GM12878 (cell line): ENCODE measurements at regions not wholly inside any gene's neighbourhood (a gene's known extent, or its start where the extent isn't known, plus 50 kb on each side); places are given as distances from the start of the nearest gene placed in this dataset.

Source experiments
- ATAC-seq: fragments of 200-7000 bp; cut with Tn5 transposase; 3 replicates; pipeline ENCODE4 v1.9.1; 2020; ENCODE audit warnings: mild to moderate bottlenecking, moderate library complexity
- BruUV-seq: library from RNA; stranded (reverse); fragments of 400-500 nt; replicated peaks from 2 replicates; lab custom pipeline; 2021; lab: Mats Ljungman, UMichigan
- CTCF ChIA-PET: fragments of 300-600 bp; sonication (Branson Sonifier 250); formaldehyde crosslinking; extraction: SDS; loops from one replicate; lab custom pipeline; 2021; ENCODE audit warnings: inconsistent platforms; lab: Yijun Ruan, JAX
- POLR2A ChIA-PET: fragments of 350-600 bp; formaldehyde crosslinking; extraction: SDS; loops from one replicate; lab custom pipeline; 2021; ENCODE audit warnings: inconsistent platforms; lab: Charles Lee
- RAD21 ChIA-PET: fragments of 300-600 bp; sonication (Branson Sonifier 250); formaldehyde crosslinking; loops from one replicate; lab custom pipeline; 2023; ENCODE audit warnings: antibody characterized with exemption; ENCODE audit not compliant: unreplicated experiment; lab: Charles Lee
- SMC1A ChIA-PET: fragments of 300-600 bp; sonication (Branson Sonifier 250); formaldehyde crosslinking; loops from one replicate; lab custom pipeline; 2023; ENCODE audit not compliant: unreplicated experiment, uncharacterized antibody; lab: Charles Lee
- DNase-seq: peaks from one replicate; pipeline ENCODE4 v3.0.0-alpha.2; 2011; ENCODE audit warnings: low read depth, low spot score
- FAIRE-seq: peaks from 3 replicates; lab custom pipeline; 2011; peaks lifted over from hg19 to GRCh38; lab: Jason Lieb, UNC
- H2AFZ ChIP-seq: 2 replicates; pipeline ENCODE4 v1.6.0; 2011; ENCODE audit warnings: low read depth, low read length, control low read depth; ENCODE audit not compliant: control insufficient read depth
- H3K27ac ChIP-seq: 2 replicates; pipeline ENCODE4 v1.5.1; 2011; ENCODE audit warnings: control low read depth; ENCODE audit not compliant: control insufficient read depth, insufficient read depth
- H3K27me3 ChIP-seq, 2 experiments: replicated peaks in 1 of 2; 2 replicates each; pipeline versions ENCODE4 v1.6.0 to v1.6.1; 2011; ENCODE audit warnings: low read length in 1 of 2; ENCODE audit not compliant: control insufficient read depth in 2 of 2, insufficient read depth in 2 of 2
- H3K36me3 ChIP-seq, 2 experiments: 2 replicates each; pipeline ENCODE4 v1.5.1; 2011; ENCODE audit warnings: low read length in 1 of 2; ENCODE audit not compliant: control insufficient read depth in 2 of 2, insufficient read depth in 2 of 2
- H3K4me1 ChIP-seq: 2 replicates; pipeline ENCODE4 v1.6.1; 2011; ENCODE audit warnings: mild to moderate bottlenecking, low read length, moderate library complexity, mixed read lengths; ENCODE audit not compliant: control insufficient read depth, insufficient read depth
- H3K4me2 ChIP-seq: 2 replicates; pipeline ENCODE4 v1.6.0; 2011; ENCODE audit warnings: control low read depth; ENCODE audit not compliant: control insufficient read depth, insufficient read depth
- H3K4me3 ChIP-seq: fragments of 200-600 bp; sonication (generic); 2 replicates; pipeline ENCODE4 v1.5.1; 2016
- H3K79me2 ChIP-seq: 2 replicates; pipeline ENCODE4 v1.6.0; 2011; ENCODE audit warnings: low read length; ENCODE audit not compliant: control insufficient read depth, insufficient read depth
- H3K9ac ChIP-seq: 2 replicates; pipeline ENCODE4 v1.8.0; 2011; ENCODE audit warnings: low read length, control low read depth, mixed read lengths; ENCODE audit not compliant: control insufficient read depth, insufficient read depth
- H3K9me3 ChIP-seq: replicated peaks from 3 replicates; pipeline ENCODE4 v1.5.1; 2011; ENCODE audit warnings: mild to moderate bottlenecking, low read length; ENCODE audit not compliant: control insufficient read depth, insufficient read depth
- H4K20me1 ChIP-seq: 2 replicates; pipeline ENCODE4 v1.6.0; 2011; ENCODE audit not compliant: control insufficient read depth, insufficient read depth
- CBX3 ChIP-seq: fragments of 200-600 bp; sonication (generic); IDR thresholded peaks from 2 replicates; pipeline ENCODE4 v1.6.1; 2016; ENCODE audit warnings: low read depth, borderline replicate concordance
- GABPA ChIP-seq: IDR thresholded peaks from 2 replicates; pipeline ENCODE4 v1.6.1; 2014; ENCODE audit warnings: antibody characterized with exemption, low read depth, mild to moderate bottlenecking, inconsistent platforms
- JUND ChIP-seq: IDR thresholded peaks from 2 replicates; pipeline ENCODE4 v1.6.1; 2012; ENCODE audit warnings: low read depth, mild to moderate bottlenecking, low read length, improper control_type of control experiment, moderate library complexity
- MEF2B ChIP-seq: fragments of 450-650 bp; IDR thresholded peaks from 2 replicates; pipeline ENCODE4 v1.6.1; 2018; ENCODE audit warnings: mild to moderate bottlenecking, moderate library complexity; ENCODE audit not compliant: partially characterized antibody, poor library complexity, severe bottlenecking
- MYC ChIP-seq: IDR thresholded peaks from 2 replicates; pipeline ENCODE4 v1.6.1; 2011; ENCODE audit warnings: mild to moderate bottlenecking, low read length, moderate library complexity, inconsistent platforms; ENCODE audit not compliant: insufficient read depth, insufficient replicate concordance, insufficient read length, severe bottlenecking
- SIN3A ChIP-seq: IDR thresholded peaks from 2 replicates; pipeline ENCODE4 v1.6.1; 2012; ENCODE audit warnings: low read depth, low read length, improper control_type of control experiment
- WGBS: methylation state at CpG from one replicate; pipeline ENCODE4 v1.1.6; 2016; ENCODE audit warnings: low lambda C conversion rate; ENCODE audit not compliant: insufficient replicate concordance, insufficient coverage; ENCODE audit errors: missing lambda C conversion rate; 5-methylcytosine and 5-hydroxymethylcytosine counted together
- in situ Hi-C: fragments of 300-500 bp; cut with MboI; formaldehyde crosslinking; loops from 9 replicates; pipeline ENCODE4 v1.14.3; 2018; ENCODE audit warnings: mixed read lengths
- intact Hi-C: fragments of 100-400 bp; cut with micrococcal nuclease; formaldehyde crosslinking; loops from one replicate; pipeline ENCODE4 v1.14.2; 2022; ENCODE audit not compliant: unreplicated experiment
- TF ChIP-seq, protein P1 (sequence below): fragments of 450-650 bp; IDR thresholded peaks from 2 replicates; pipeline ENCODE4 v1.6.1; 2017; ENCODE audit warnings: mild to moderate bottlenecking

DNA sequence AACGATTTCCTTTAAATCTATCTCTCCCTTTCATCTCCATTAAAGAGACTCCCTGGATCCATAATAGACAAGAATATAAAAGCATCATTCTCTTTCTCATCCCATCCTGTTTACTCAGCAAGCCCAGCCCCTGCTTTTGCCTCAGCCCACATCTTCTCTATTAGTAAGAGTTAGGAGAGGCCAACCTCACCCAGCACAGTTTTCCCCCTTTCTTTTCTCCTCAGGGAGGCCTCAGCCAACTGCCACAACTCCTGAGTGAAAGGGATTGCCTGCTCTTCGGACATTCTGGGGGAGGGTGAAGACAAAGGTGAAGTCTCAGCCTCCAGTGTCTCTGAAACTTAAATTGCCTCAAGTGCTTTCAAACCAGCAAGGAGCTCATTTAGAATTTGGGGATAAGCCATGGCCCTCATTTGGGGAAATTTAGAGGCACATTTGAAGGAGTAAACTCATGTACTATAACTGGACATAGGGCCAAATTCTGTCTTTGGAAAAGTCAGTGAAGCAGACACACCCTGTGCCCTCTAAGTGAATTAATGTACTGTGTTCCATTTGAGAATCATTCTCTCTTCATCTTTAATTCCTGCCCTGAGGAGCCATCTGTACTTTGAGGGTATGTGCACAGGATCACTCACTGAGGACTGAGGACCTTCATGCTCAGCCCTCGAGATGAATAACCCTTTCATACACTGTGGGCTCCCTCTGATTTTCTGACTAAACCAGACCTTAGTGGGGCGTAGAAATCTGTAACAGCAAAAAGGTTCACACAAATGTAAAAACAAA is 82.5 kb downstream of the SOX2 start:
- RAD21 ChIA-PET = no interaction called here
- H4K20me1 ChIP-seq = no peaks in the 10 kb centered on the region
- H3K4me3 ChIP-seq = no peak overlapping the region
- TF ChIP-seq JUND = no peak
- no peak for TF ChIP-seq MEF2B
- TF ChIP-seq GABPA = no peak
- no peak for TF ChIP-seq CBX3
- TF ChIP-seq SIN3A = no peak
- TF ChIP-seq, all 136 proteins: peak for 0
- SMC1A ChIA-PET = no interaction called here
- ATAC-seq = no peak
- H3K9ac ChIP-seq = no peak overlapping the region
- H3K36me3 ChIP-seq = no peaks in the 10 kb centered on the region
- POLR2A ChIA-PET = no interaction called here
- no TSS peak for BruUV-seq
- WGBS = 41% methylated on average over 4 of the region's 4 CpGs
- no peak overlapping the region for H3K4me2 ChIP-seq
- CTCF ChIA-PET = no interaction called here
- no peaks in the 10 kb centered on the region for H3K9me3 ChIP-seq
- no peak overlapping the region for H2AFZ ChIP-seq
- intact Hi-C loops (no loop called here), in situ Hi-C loops (no loop called here)
- FAIRE-seq = no peak
- no peaks in the 10 kb centered on the region for H3K4me1 ChIP-seq
- H3K79me2 ChIP-seq = no peaks in the 10 kb centered on the region
- no peaks in the 10 kb centered on the region for H3K27me3 ChIP-seq
- H3K27ac ChIP-seq = no peak overlapping the region
- DNase-seq = no peak

DNA sequence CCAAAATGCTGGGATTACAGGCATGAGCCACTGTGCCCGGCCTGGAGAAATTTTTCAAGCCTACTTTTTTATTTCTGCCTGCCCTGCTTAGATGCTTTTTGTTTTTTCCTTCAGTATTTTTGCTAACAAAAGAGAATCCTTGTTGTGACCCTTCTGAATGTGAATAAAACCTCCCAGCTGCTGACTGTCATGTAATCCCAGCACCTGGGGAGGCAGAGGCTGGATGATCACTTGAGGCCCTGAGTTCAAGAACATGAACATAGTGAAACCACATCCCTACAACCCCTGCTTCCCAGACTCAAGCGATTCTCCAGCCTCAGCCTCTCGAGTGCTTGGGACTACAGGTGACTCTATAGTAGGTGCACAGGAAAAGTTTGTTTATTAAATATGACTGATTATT is 84.9 kb downstream of the SOX2 start:
- TF ChIP-seq, protein P1, sequence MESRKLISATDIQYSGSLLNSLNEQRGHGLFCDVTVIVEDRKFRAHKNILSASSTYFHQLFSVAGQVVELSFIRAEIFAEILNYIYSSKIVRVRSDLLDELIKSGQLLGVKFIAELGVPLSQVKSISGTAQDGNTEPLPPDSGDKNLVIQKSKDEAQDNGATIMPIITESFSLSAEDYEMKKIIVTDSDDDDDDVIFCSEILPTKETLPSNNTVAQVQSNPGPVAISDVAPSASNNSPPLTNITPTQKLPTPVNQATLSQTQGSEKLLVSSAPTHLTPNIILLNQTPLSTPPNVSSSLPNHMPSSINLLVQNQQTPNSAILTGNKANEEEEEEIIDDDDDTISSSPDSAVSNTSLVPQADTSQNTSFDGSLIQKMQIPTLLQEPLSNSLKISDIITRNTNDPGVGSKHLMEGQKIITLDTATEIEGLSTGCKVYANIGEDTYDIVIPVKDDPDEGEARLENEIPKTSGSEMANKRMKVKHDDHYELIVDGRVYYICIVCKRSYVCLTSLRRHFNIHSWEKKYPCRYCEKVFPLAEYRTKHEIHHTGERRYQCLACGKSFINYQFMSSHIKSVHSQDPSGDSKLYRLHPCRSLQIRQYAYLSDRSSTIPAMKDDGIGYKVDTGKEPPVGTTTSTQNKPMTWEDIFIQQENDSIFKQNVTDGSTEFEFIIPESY = no peak
- no peak for TF ChIP-seq MYC
- Histone ChIP-seq H3K9ac (no peak overlapping the region), H3K27ac (no peak overlapping the region), H3K4me1 (no peaks in the 10 kb centered on the region), H3K4me3 (no peak overlapping the region), H3K36me3 (no peaks in the 10 kb centered on the region), H4K20me1 (no peaks in the 10 kb centered on the region), H2AFZ (no peak overlapping the region), H3K79me2 (no peaks in the 10 kb centered on the region), H3K27me3 (no peaks in the 10 kb centered on the region), H3K9me3 (no peaks in the 10 kb centered on the region), H3K4me2 (no peak overlapping the region)
- ATAC-seq (no peak), FAIRE-seq (no peak), DNase-seq (no peak)
- ChIA-PET POLR2A (no interaction called here), RAD21 (no interaction called here), SMC1A (no interaction called here), CTCF (no interaction called here)
- BruUV-seq = no TSS peak
- in situ Hi-C loops = no loop called here
- intact Hi-C loops = no loop called here
- 61% methylated on average over 3 of the region's 3 CpGs for WGBS
